NCI-H2227 (cell line): ENCODE measurements at regions not wholly inside any gene's neighbourhood (a gene's known extent, or its start where the extent isn't known, plus 50 kb on each side); places are given as distances from the start of the nearest gene placed in this dataset.
"Not testable (repeated sequence)": the region's sequence is repeated elsewhere in the genome, so short reads cannot be mapped to it uniquely, and the experiment has no call there.

Experiments used
- DNase-seq: peaks from one replicate; lab custom pipeline; 2025; ENCODE audit not compliant: unreplicated experiment; lab: John Stamatoyannopoulos, UW

- DNase-seq, result peak; percentile 3
These were observed 167.1 kb upstream of the FUT9 start for GRCh38 chr6:95848717-95849116.

DNA sequence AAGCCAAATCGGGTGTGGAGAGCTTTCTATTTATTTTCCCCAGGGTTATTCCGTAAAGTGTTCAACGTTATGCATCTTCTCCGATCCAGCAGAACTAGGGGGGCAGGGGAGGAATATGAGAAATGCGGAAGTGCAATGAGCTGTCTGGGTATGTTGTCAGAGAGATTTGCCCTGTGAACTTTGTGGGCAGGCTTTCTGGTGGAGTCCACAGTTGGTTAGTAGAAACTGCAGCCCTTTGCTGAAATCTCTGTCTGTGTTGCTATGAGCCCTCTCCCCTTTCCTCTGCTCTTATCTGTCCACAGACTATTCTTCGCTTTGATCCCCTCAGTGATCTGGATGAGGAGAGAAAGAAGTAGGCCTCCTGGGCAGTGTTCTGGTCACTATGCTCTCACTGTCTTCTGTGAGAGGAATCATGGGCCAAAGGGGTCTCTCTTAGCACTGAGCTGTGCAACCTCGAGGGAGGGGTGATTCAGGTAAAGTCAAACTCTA lies 158.9 kb upstream of the FUT9 start:
- DNase-seq, result no peak

DNA sequence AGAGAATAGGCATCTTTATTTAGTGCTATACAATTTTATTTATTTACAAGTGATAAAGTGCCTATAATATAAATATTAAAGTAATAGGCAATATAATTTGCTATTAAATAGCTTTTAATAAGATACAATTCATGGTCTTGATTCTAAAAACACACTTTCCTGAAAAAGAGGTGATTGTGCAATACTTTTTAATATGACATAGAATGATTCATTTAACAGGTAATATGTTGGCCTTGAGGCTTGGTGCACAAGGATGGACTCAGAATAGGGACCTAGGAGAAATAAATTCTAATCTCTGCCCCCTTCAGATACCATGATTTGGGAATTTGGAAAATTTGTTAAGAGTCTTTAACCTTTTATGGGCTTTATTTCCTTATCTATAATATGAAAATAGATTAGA lies 149.9 kb upstream of the FUT9 start:
- DNase-seq, result no peak

DNA sequence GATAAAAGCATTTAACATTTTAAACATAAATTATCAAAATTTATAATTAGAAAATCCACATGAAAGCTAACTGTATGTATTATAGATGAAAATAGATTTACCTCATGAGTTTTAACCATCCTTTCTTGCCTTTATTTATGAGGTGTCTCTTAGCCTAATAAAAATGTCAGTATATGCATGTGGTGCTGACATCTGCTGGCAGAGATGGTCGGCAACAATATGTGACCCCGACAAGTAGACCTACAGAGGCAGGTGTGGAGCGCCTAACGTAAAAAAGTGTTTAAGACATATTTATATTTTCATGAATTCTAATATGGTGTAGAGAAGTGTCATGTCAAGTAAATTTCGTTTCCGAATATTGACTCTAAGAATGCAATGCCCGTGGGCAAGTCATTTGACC lies 149.0 kb upstream of the FUT9 start:
- DNase-seq, result peak; percentile 2

DNA sequence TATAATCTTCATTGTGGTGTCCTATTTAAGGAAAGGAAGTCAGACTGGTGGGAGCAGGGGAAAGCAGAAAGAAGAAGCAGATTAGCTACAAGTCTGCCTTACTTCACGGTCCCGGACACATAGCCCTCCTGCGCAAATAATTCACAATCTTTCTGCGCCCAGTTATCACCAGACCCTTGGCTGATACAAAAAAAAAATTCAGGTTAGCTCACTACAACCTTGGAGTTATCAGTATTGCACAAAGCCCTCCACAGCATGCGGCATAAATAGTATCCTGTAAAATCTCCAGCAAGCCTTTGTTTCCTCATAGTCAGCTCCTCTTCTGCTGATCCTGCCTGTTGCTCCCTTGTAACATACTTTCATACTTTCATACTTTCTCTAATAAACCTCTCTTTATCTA lies 148.6 kb upstream of the FUT9 start:
- no peak for DNase-seq

GRCh38 chr6:95877480-95877879 lies 138.3 kb upstream of the FUT9 start:
- DNase-seq, result no peak

DNA sequence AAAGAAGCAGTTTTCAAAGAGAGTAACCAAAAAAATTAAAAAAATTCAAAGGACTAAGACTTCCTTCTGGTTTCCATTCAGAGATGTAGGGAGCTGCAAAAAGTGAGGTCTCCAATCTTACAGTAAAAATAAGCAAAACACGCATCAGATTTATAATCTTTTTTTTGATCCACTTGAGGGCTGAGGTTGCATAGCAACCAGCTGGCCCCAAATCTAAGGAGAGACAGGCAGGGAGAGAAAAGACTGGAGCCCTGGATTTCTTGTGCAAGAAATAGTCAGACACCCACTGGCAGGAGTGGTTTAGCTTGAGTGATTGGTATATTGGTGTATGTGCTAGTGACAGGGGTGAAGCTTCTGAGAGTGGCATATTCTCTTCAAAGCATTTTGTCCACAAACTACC lies 135.9 kb upstream of the FUT9 start:
- DNase-seq, result peak; percentile 0

GRCh38 chr6:95882371-95882770 lies 133.4 kb upstream of the FUT9 start:
- no peak for DNase-seq

GRCh38 chr6:95888711-95889110 lies 127.1 kb upstream of the FUT9 start:
- not testable (repeated sequence) for DNase-seq

GRCh38 chr6:95905132-95905531 lies 110.6 kb upstream of the FUT9 start:
- no peak for DNase-seq

GRCh38 chr6:95917034-95917433 lies 98.7 kb upstream of the FUT9 start:
- DNase-seq, result no peak

DNA sequence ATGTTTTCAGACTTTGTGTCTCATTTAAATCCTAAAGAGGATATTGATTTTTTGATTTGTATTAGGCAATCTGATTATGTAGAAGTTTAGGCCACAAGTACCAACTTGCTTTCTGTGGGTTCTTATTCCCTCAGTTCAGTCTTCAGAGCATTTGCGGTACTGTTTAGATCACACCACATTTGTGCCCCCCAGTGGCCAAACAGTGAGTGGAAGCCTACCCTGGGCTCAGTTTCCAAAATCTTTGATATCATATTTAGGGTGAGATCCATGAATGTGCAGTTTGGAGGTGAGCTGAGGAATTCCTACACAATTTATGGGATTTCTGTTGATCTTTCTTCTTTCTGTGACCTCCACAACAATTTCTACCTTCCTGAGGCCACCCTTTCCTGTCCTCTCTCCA lies 92.3 kb upstream of the FUT9 start:
- no peak for DNase-seq

- no peak for DNase-seq
These were observed 80.0 kb upstream of the FUT9 start for GRCh38 chr6:95935736-95936135.

GRCh38 chr6:95946906-95947305 lies 68.9 kb upstream of the FUT9 start:
- no peak for DNase-seq

- DNase-seq, result no peak
These were observed 67.5 kb upstream of the FUT9 start for GRCh38 chr6:95948324-95948723.

DNA sequence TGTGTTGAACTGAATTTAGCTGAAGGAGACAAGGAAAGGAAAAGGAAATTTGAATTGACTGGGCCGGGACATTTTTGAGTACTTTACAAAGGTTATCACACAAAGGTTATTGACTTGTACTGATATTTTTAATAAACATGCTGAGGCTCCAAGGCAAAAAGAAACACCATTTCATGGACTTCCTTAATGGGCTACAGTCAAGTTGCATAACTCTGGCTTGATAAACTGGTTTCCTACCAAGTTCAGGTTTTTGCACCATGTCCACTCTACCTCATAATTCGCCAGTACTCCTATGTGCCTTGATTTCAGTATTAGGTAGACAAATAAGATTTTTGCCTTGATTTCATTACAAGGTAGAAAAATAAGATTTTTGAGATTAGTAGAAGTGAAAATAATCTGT lies 65.8 kb upstream of the FUT9 start:
- no peak for DNase-seq

GRCh38 chr6:95958686-95959085 lies 57.1 kb upstream of the FUT9 start:
- DNase-seq, result no peak

GRCh38 chr6:95959261-95959660 lies 56.5 kb upstream of the FUT9 start:
- DNase-seq, result no peak
